ENCODE measurements at regions not wholly inside any gene's neighbourhood (a gene's known extent, or its start where the extent isn't known, plus 50 kb on each side); places are given as distances from the start of the nearest gene placed in this dataset.

DNA sequence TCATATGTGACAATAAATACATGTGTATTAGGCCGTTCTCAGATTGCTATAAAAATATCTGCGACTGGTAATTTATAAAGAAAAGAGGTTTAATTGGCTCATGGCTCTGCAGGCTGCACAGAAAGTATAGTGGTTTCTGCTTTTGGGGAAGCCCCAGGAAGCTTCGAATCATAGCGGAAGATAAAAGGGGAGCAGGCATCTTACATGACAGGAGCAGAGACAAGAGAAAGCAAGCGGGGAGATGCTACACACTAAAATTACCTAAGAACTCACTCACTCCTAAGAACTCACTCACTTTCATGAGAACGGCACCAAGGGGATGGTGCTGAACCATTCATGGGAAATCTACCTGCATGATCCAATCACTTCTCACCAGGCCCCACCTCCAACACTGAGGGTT is 284.9 kb downstream of the OTUD1 start:
- H3K36me3 ChIP-seq (ENCODE audit: control insufficient read depth in 1 of 2, insufficient read depth in 2 of 2, low read length in 2 of 2) = no peaks in the 10 kb centered on the region
- no peaks in the 10 kb centered on the region for H3K4me1 ChIP-seq (ENCODE audit: control insufficient read depth in 1 of 2, insufficient read depth in 2 of 2, low read length in 2 of 2)
- H3K9ac ChIP-seq (ENCODE audit: low read depth in 1 of 2, low read length in 2 of 2) = no peak overlapping the region
- no peaks in the 10 kb centered on the region for H3K27me3 ChIP-seq (ENCODE audit: control insufficient read depth in 1 of 2, insufficient read depth in 2 of 2, low read length in 2 of 2)
- H3K9me3 ChIP-seq (ENCODE audit: control insufficient read depth in 1 of 2, low read length in 2 of 2) = no peaks in the 10 kb centered on the region
- no peak overlapping the region for H3K4me3 ChIP-seq (ENCODE audit: low read depth in 1 of 2, low read length in 2 of 2)
- no peak overlapping the region for H3K27ac ChIP-seq (ENCODE audit: low read depth, low read length)

GRCh38 chr10:23725548-23725947 is 286.7 kb downstream of the OTUD1 start:
- Histone ChIP-seq H3K4me1 (ENCODE audit: control insufficient read depth in 1 of 2, insufficient read depth in 2 of 2, low read length in 2 of 2) (no peaks in the 10 kb centered on the region), H3K9ac (ENCODE audit: low read depth in 1 of 2, low read length in 2 of 2) (no peak overlapping the region), H3K9me3 (ENCODE audit: control insufficient read depth in 1 of 2, low read length in 2 of 2) (no peaks in the 10 kb centered on the region), H3K27me3 (ENCODE audit: control insufficient read depth in 1 of 2, insufficient read depth in 2 of 2, low read length in 2 of 2) (no peaks in the 10 kb centered on the region), H3K27ac (ENCODE audit: low read depth, low read length) (no peak overlapping the region), H3K36me3 (ENCODE audit: control insufficient read depth in 1 of 2, insufficient read depth in 2 of 2, low read length in 2 of 2) (no peaks in the 10 kb centered on the region), H3K4me3 (ENCODE audit: low read depth in 1 of 2, low read length in 2 of 2) (no peak overlapping the region)

DNA sequence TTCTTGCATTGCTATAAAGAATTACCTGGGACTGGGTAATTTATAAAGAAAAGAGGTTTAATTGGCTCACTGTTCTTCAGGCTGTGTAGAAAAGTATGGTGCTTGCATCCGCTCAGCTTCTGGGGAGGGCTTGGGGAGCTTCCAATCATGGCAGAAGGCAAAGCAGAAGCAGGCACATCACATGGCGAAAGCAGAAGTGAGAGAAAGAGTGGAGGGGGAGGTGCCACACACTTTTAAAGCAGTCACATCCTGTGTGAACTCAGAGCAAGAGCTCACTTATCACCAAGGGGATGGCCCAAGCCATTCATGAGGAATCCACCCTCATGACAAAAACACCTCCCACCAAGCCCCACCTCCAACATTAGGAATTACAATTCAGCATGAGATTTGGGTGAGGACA is 303.5 kb downstream of the OTUD1 start:
- no peaks in the 10 kb centered on the region for H3K27me3 ChIP-seq (ENCODE audit: control insufficient read depth in 1 of 2, insufficient read depth in 2 of 2, low read length in 2 of 2)
- H3K27ac ChIP-seq (ENCODE audit: low read depth, low read length) = no peak overlapping the region
- no peak overlapping the region for H3K4me3 ChIP-seq (ENCODE audit: low read depth in 1 of 2, low read length in 2 of 2)
- no peaks in the 10 kb centered on the region for H3K4me1 ChIP-seq (ENCODE audit: control insufficient read depth in 1 of 2, insufficient read depth in 2 of 2, low read length in 2 of 2)
- no peak overlapping the region for H3K9ac ChIP-seq (ENCODE audit: low read depth in 1 of 2, low read length in 2 of 2)
- no peaks in the 10 kb centered on the region for H3K9me3 ChIP-seq (ENCODE audit: control insufficient read depth in 1 of 2, low read length in 2 of 2)
- H3K36me3 ChIP-seq (ENCODE audit: control insufficient read depth in 1 of 2, insufficient read depth in 2 of 2, low read length in 2 of 2) = no peaks in the 10 kb centered on the region

GRCh38 chr10:23742807-23743206 is 303.9 kb downstream of the OTUD1 start:
- Histone ChIP-seq H3K36me3 (ENCODE audit: control insufficient read depth in 1 of 2, insufficient read depth in 2 of 2, low read length in 2 of 2) (no peaks in the 10 kb centered on the region), H3K4me1 (ENCODE audit: control insufficient read depth in 1 of 2, insufficient read depth in 2 of 2, low read length in 2 of 2) (no peaks in the 10 kb centered on the region), H3K27me3 (ENCODE audit: control insufficient read depth in 1 of 2, insufficient read depth in 2 of 2, low read length in 2 of 2) (no peaks in the 10 kb centered on the region), H3K4me3 (ENCODE audit: low read depth in 1 of 2, low read length in 2 of 2) (no peak overlapping the region), H3K9me3 (ENCODE audit: control insufficient read depth in 1 of 2, low read length in 2 of 2) (no peaks in the 10 kb centered on the region), H3K27ac (ENCODE audit: low read depth, low read length) (no peak overlapping the region), H3K9ac (ENCODE audit: low read depth in 1 of 2, low read length in 2 of 2) (no peak overlapping the region)

GRCh38 chr10:23754179-23754578 is 315.3 kb downstream of the OTUD1 start:
- no peaks in the 10 kb centered on the region for H3K9me3 ChIP-seq (ENCODE audit: control insufficient read depth in 1 of 2, low read length in 2 of 2)
- no peak overlapping the region for H3K4me3 ChIP-seq (ENCODE audit: low read depth in 1 of 2, low read length in 2 of 2)
- H3K9ac ChIP-seq (ENCODE audit: low read depth in 1 of 2, low read length in 2 of 2) = no peak overlapping the region
- no peaks in the 10 kb centered on the region for H3K27me3 ChIP-seq (ENCODE audit: control insufficient read depth in 1 of 2, insufficient read depth in 2 of 2, low read length in 2 of 2)
- H3K36me3 ChIP-seq (ENCODE audit: control insufficient read depth in 1 of 2, insufficient read depth in 2 of 2, low read length in 2 of 2) = no peaks in the 10 kb centered on the region
- no peak overlapping the region for H3K27ac ChIP-seq (ENCODE audit: low read depth, low read length)
- no peaks in the 10 kb centered on the region for H3K4me1 ChIP-seq (ENCODE audit: control insufficient read depth in 1 of 2, insufficient read depth in 2 of 2, low read length in 2 of 2)

- no peaks in the 10 kb centered on the region for H3K4me1 ChIP-seq (ENCODE audit: control insufficient read depth in 1 of 2, insufficient read depth in 2 of 2, low read length in 2 of 2)
- H3K4me3 ChIP-seq (ENCODE audit: low read depth in 1 of 2, low read length in 2 of 2) = no peak overlapping the region
- no peaks in the 10 kb centered on the region for H3K27me3 ChIP-seq (ENCODE audit: control insufficient read depth in 1 of 2, insufficient read depth in 2 of 2, low read length in 2 of 2)
- H3K9me3 ChIP-seq (ENCODE audit: control insufficient read depth in 1 of 2, low read length in 2 of 2) = no peaks in the 10 kb centered on the region
- no peak overlapping the region for H3K27ac ChIP-seq (ENCODE audit: low read depth, low read length)
- H3K36me3 ChIP-seq (ENCODE audit: control insufficient read depth in 1 of 2, insufficient read depth in 2 of 2, low read length in 2 of 2) = no peaks in the 10 kb centered on the region
- H3K9ac ChIP-seq (ENCODE audit: low read depth in 1 of 2, low read length in 2 of 2) = no peak overlapping the region
Observed at GRCh38 chr10:23754941-23755340, 316.1 kb downstream of the OTUD1 start.

DNA sequence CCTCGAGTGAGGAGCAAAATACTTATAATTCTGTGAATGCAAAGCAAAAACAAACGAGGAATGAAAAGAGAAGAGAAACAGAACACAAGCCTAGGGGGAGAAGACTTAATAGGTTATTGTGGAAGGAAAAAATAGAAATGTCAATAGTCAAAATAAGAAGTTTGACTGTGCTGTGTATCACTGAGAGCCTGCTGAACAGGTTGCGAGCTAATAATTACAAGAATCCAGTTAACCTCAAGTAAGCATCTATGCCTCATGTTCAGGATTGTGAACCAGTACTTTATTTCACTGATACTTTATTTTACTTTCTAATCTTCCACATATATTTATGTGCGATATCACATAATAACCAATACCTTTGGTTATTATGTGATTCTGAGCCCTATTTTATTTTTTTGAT is 316.7 kb downstream of the OTUD1 start:
- H3K9me3 ChIP-seq (ENCODE audit: control insufficient read depth in 1 of 2, low read length in 2 of 2) = no peaks in the 10 kb centered on the region
- no peak overlapping the region for H3K4me3 ChIP-seq (ENCODE audit: low read depth in 1 of 2, low read length in 2 of 2)
- no peak overlapping the region for H3K9ac ChIP-seq (ENCODE audit: low read depth in 1 of 2, low read length in 2 of 2)
- H3K4me1 ChIP-seq (ENCODE audit: control insufficient read depth in 1 of 2, insufficient read depth in 2 of 2, low read length in 2 of 2) = no peaks in the 10 kb centered on the region
- no peaks in the 10 kb centered on the region for H3K36me3 ChIP-seq (ENCODE audit: control insufficient read depth in 1 of 2, insufficient read depth in 2 of 2, low read length in 2 of 2)
- no peak overlapping the region for H3K27ac ChIP-seq (ENCODE audit: low read depth, low read length)
- no peaks in the 10 kb centered on the region for H3K27me3 ChIP-seq (ENCODE audit: control insufficient read depth in 1 of 2, insufficient read depth in 2 of 2, low read length in 2 of 2)

DNA sequence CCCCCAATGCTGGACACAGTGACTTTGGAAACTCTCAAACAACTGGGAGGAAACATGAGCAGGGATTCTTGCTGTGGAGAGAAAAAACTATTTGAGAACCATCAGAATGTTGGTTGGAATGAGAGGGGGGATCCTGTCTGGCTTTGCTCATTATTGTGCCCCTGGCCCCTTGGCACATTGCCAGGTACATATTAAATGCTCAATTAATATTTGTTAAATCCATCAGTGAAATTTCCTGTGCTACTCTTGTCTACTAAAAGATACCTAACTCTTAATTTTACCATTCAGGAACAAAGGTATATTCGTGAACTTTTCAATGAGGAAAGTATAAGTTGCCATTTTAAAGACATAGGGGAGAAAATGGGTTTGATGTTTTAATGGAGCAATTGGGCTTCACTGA is 329.4 kb downstream of the OTUD1 start:
- peaks cover 0 to 4% of the 10 kb centered on the region in 2 donors for H3K9me3 ChIP-seq (ENCODE audit: control insufficient read depth in 1 of 2, low read length in 2 of 2)
- H3K27ac ChIP-seq (ENCODE audit: low read depth, low read length) = no peak overlapping the region
- H3K36me3 ChIP-seq (ENCODE audit: control insufficient read depth in 1 of 2, insufficient read depth in 2 of 2, low read length in 2 of 2) = no peaks in the 10 kb centered on the region
- no peaks in the 10 kb centered on the region for H3K27me3 ChIP-seq (ENCODE audit: control insufficient read depth in 1 of 2, insufficient read depth in 2 of 2, low read length in 2 of 2)
- H3K4me3 ChIP-seq (ENCODE audit: low read depth in 1 of 2, low read length in 2 of 2) = no peak overlapping the region
- no peaks in the 10 kb centered on the region for H3K4me1 ChIP-seq (ENCODE audit: control insufficient read depth in 1 of 2, insufficient read depth in 2 of 2, low read length in 2 of 2)
- H3K9ac ChIP-seq (ENCODE audit: low read depth in 1 of 2, low read length in 2 of 2) = no peak overlapping the region

GRCh38 chr10:23777153-23777552 is 338.3 kb downstream of the OTUD1 start:
- no peak overlapping the region for H3K27ac ChIP-seq (ENCODE audit: low read depth, low read length)
- no peaks in the 10 kb centered on the region for H3K4me1 ChIP-seq (ENCODE audit: control insufficient read depth in 1 of 2, insufficient read depth in 2 of 2, low read length in 2 of 2)
- H3K9me3 ChIP-seq (ENCODE audit: control insufficient read depth in 1 of 2, low read length in 2 of 2) = peaks cover 0 to 3% of the 10 kb centered on the region in 2 donors
- H3K27me3 ChIP-seq (ENCODE audit: control insufficient read depth in 1 of 2, insufficient read depth in 2 of 2, low read length in 2 of 2) = no peaks in the 10 kb centered on the region
- H3K4me3 ChIP-seq (ENCODE audit: low read depth in 1 of 2, low read length in 2 of 2) = no peak overlapping the region
- no peaks in the 10 kb centered on the region for H3K36me3 ChIP-seq (ENCODE audit: control insufficient read depth in 1 of 2, insufficient read depth in 2 of 2, low read length in 2 of 2)
- no peak overlapping the region for H3K9ac ChIP-seq (ENCODE audit: low read depth in 1 of 2, low read length in 2 of 2)

- Histone ChIP-seq H3K36me3 (ENCODE audit: control insufficient read depth in 1 of 2, insufficient read depth in 2 of 2, low read length in 2 of 2) (no peaks in the 10 kb centered on the region), H3K9me3 (ENCODE audit: control insufficient read depth in 1 of 2, low read length in 2 of 2) (peaks cover 0 to 3% of the 10 kb centered on the region in 2 donors), H3K27ac (ENCODE audit: low read depth, low read length) (no peak overlapping the region), H3K4me3 (ENCODE audit: low read depth in 1 of 2, low read length in 2 of 2) (no peak overlapping the region), H3K27me3 (ENCODE audit: control insufficient read depth in 1 of 2, insufficient read depth in 2 of 2, low read length in 2 of 2) (no peaks in the 10 kb centered on the region), H3K4me1 (ENCODE audit: control insufficient read depth in 1 of 2, insufficient read depth in 2 of 2, low read length in 2 of 2) (no peaks in the 10 kb centered on the region), H3K9ac (ENCODE audit: low read depth in 1 of 2, low read length in 2 of 2) (no peak overlapping the region)
Observed at GRCh38 chr10:23779301-23779700, 340.4 kb downstream of the OTUD1 start.

DNA sequence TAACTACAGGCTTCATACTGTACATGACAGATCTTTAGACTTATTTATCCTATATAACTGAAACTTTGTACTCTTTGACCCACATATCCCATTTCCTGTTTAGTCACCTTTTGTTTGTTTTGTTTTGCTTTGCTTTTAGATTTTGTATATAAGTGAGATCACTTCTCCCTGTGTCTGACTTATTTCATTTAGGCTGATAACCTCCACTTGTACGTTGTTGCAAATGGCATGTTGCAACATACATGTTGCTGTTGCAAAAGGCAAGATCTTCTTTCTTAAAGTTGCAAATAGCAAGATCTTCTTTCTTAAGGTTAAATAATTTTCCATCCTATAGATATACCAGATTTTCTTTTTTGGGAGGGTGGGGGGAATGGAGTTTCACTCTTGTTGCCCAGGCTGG is 341.5 kb downstream of the OTUD1 start:
- H3K27ac ChIP-seq (ENCODE audit: low read depth, low read length) = no peak overlapping the region
- H3K9ac ChIP-seq (ENCODE audit: low read depth in 1 of 2, low read length in 2 of 2) = no peak overlapping the region
- peaks cover 0 to 3% of the 10 kb centered on the region in 2 donors for H3K9me3 ChIP-seq (ENCODE audit: control insufficient read depth in 1 of 2, low read length in 2 of 2)
- H3K27me3 ChIP-seq (ENCODE audit: control insufficient read depth in 1 of 2, insufficient read depth in 2 of 2, low read length in 2 of 2) = no peaks in the 10 kb centered on the region
- H3K4me1 ChIP-seq (ENCODE audit: control insufficient read depth in 1 of 2, insufficient read depth in 2 of 2, low read length in 2 of 2) = no peaks in the 10 kb centered on the region
- H3K4me3 ChIP-seq (ENCODE audit: low read depth in 1 of 2, low read length in 2 of 2) = no peak overlapping the region
- H3K36me3 ChIP-seq (ENCODE audit: control insufficient read depth in 1 of 2, insufficient read depth in 2 of 2, low read length in 2 of 2) = no peaks in the 10 kb centered on the region

All from duodenal mucosa (tissue), 2 donors.